ENCODE measurements at regions not wholly inside any gene's neighbourhood (a gene's known extent, or its start where the extent isn't known, plus 50 kb on each side); places are given as distances from the start of the nearest gene placed in this dataset.

DNA sequence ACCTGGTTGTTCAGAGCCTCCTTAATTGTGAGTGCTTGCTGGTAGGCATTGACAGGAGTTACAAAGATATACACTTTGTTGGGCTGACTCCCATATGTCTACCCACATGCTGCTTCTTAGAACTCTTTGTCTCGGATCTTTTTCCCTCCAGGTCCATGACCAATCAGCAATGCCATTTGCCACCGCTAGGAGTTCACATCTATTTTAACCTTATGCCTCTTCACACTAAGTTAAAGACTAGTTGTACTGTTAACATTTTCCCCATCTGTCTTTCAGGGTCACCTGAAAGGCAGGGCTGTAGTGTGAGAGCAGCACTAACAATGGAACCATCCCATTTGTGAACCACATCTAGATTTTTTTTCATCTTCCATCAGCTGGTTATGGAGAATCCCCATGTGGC, 226.7 kb upstream of the NPY start:
- no peak overlapping the region for H3K27ac Mint-ChIP-seq
- H3K4me1 ChIP-seq (ENCODE audit: control insufficient read depth, insufficient read depth, low read length, poor library complexity, severe bottlenecking), result no peaks in the 10 kb centered on the region
- H3K9me3 ChIP-seq (ENCODE audit: control insufficient read depth in 2 of 2, low read length in 2 of 2), result no peaks in the 10 kb centered on the region
- DNase-seq, result no peak
- no peaks in the 10 kb centered on the region for H3K36me3 ChIP-seq (ENCODE audit: control insufficient read depth, insufficient read depth, low read length)
- H3K9me3 Mint-ChIP-seq, result peaks cover 0 to 1% (median 0%) of the 10 kb centered on the region in 7 donors
- no peak overlapping the region for H3K4me3 ChIP-seq (ENCODE audit: low read depth, low read length)
- H3K27me3 Mint-ChIP-seq, result no peaks in the 10 kb centered on the region
- H3K4me3 Mint-ChIP-seq, result no peak overlapping the region
- H3K27me3 ChIP-seq (ENCODE audit: control insufficient read depth, insufficient read depth, low read length), result peaks cover 10% of the 10 kb centered on the region
- H3K4me1 Mint-ChIP-seq, result peaks cover 0 to 2% (median 0%) of the 10 kb centered on the region in 4 donors
- H3K36me3 Mint-ChIP-seq, result no peaks in the 10 kb centered on the region
- H3K27ac ChIP-seq (ENCODE audit: insufficient read depth, low read length, poor library complexity, severe bottlenecking), result no peak overlapping the region
- no peak for ATAC-seq (ENCODE audit: low read depth in 2 of 2)

- Histone ChIP-seq H3K27ac (ENCODE audit: insufficient read depth, low read length, poor library complexity, severe bottlenecking) (no peak overlapping the region), H3K4me3 (ENCODE audit: low read depth, low read length) (no peak overlapping the region), H3K36me3 (ENCODE audit: control insufficient read depth, insufficient read depth, low read length) (no peaks in the 10 kb centered on the region), H3K27me3 (ENCODE audit: control insufficient read depth, insufficient read depth, low read length) (peaks cover 4% of the 10 kb centered on the region), H3K4me1 (ENCODE audit: control insufficient read depth, insufficient read depth, low read length, poor library complexity, severe bottlenecking) (no peaks in the 10 kb centered on the region), H3K9me3 (ENCODE audit: control insufficient read depth in 2 of 2, low read length in 2 of 2) (no peaks in the 10 kb centered on the region)
- no peaks in the 10 kb centered on the region for H3K4me1 Mint-ChIP-seq
- H3K36me3 Mint-ChIP-seq, result no peaks in the 10 kb centered on the region
- H3K4me3 Mint-ChIP-seq, result no peak overlapping the region
- ATAC-seq (ENCODE audit: low read depth in 2 of 2), result no peak
- DNase-seq, result no peak
- peaks cover 0 to 2% (median 0%) of the 10 kb centered on the region in 7 donors for H3K9me3 Mint-ChIP-seq
- no peaks in the 10 kb centered on the region for H3K27me3 Mint-ChIP-seq
- H3K27ac Mint-ChIP-seq, result no peak overlapping the region
Measured at GRCh38 chr7:24058953-24059352, 225.0 kb upstream of the NPY start.

- no peak for ATAC-seq (ENCODE audit: low read depth in 2 of 2)
- H3K27me3 Mint-ChIP-seq, result no peaks in the 10 kb centered on the region
- H3K36me3 Mint-ChIP-seq, result no peaks in the 10 kb centered on the region
- Histone ChIP-seq H3K27me3 (ENCODE audit: control insufficient read depth, insufficient read depth, low read length) (peaks cover 4% of the 10 kb centered on the region), H3K4me1 (ENCODE audit: control insufficient read depth, insufficient read depth, low read length, poor library complexity, severe bottlenecking) (no peaks in the 10 kb centered on the region), H3K27ac (ENCODE audit: insufficient read depth, low read length, poor library complexity, severe bottlenecking) (no peak overlapping the region), H3K36me3 (ENCODE audit: control insufficient read depth, insufficient read depth, low read length) (no peaks in the 10 kb centered on the region), H3K4me3 (ENCODE audit: low read depth, low read length) (no peak overlapping the region), H3K9me3 (ENCODE audit: control insufficient read depth in 2 of 2, low read length in 2 of 2) (no peaks in the 10 kb centered on the region)
- no peak overlapping the region for H3K4me3 Mint-ChIP-seq
- H3K4me1 Mint-ChIP-seq, result no peaks in the 10 kb centered on the region
- H3K9me3 Mint-ChIP-seq, result peaks cover 0 to 3% (median 0%) of the 10 kb centered on the region in 7 donors
- no peak overlapping the region for H3K27ac Mint-ChIP-seq
- no peak for DNase-seq
Measured at GRCh38 chr7:24059775-24060174, 224.2 kb upstream of the NPY start.

GRCh38 chr7:24063721-24064120, 220.3 kb upstream of the NPY start:
- H3K4me3 Mint-ChIP-seq, result no peak overlapping the region
- ATAC-seq (ENCODE audit: low read depth in 2 of 2) (no peak), DNase-seq (no peak)
- no peak overlapping the region for H3K27ac ChIP-seq (ENCODE audit: insufficient read depth, low read length, poor library complexity, severe bottlenecking)
- no peak overlapping the region for H3K4me3 ChIP-seq (ENCODE audit: low read depth, low read length)
- no peaks in the 10 kb centered on the region for H3K9me3 ChIP-seq (ENCODE audit: control insufficient read depth in 2 of 2, low read length in 2 of 2)
- H3K4me1 ChIP-seq (ENCODE audit: control insufficient read depth, insufficient read depth, low read length, poor library complexity, severe bottlenecking), result no peaks in the 10 kb centered on the region
- H3K36me3 Mint-ChIP-seq, result no peaks in the 10 kb centered on the region
- no peaks in the 10 kb centered on the region for H3K36me3 ChIP-seq (ENCODE audit: control insufficient read depth, insufficient read depth, low read length)
- H3K27me3 Mint-ChIP-seq, result no peaks in the 10 kb centered on the region
- no peaks in the 10 kb centered on the region for H3K27me3 ChIP-seq (ENCODE audit: control insufficient read depth, insufficient read depth, low read length)
- peaks cover 0 to 3% (median 0%) of the 10 kb centered on the region in 7 donors for H3K9me3 Mint-ChIP-seq
- H3K27ac Mint-ChIP-seq, result no peak overlapping the region
- H3K4me1 Mint-ChIP-seq, result no peaks in the 10 kb centered on the region

DNA sequence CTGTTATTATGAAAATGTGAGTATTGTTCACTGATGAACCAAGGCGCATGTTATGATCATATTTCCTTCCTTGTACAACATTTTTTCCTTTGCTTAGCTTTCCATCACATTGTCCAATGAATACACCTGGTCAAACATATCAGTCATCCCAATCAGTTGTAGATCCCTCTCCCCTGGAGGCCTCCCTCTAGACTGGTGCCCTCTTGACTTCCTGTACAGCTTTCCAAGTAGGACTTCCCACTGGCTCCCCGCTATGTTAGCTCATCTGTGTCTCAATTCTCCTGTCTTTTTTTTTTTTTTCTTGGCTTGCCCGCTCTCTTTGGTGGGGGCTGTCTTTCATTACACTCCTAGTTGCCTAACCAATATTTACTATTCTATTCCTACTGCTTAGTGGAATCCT, 214.2 kb upstream of the NPY start:
- Mint-ChIP-seq H3K27ac (no peak overlapping the region), H3K4me3 (no peak overlapping the region), H3K36me3 (no peaks in the 10 kb centered on the region), H3K27me3 (no peaks in the 10 kb centered on the region), H3K9me3 (peaks cover 0 to 2% (median 0%) of the 10 kb centered on the region in 7 donors), H3K4me1 (peaks cover 0 to 2% (median under 1%) of the 10 kb centered on the region in 4 donors)
- Histone ChIP-seq H3K4me3 (ENCODE audit: low read depth, low read length) (no peak overlapping the region), H3K9me3 (ENCODE audit: control insufficient read depth in 2 of 2, low read length in 2 of 2) (no peaks in the 10 kb centered on the region), H3K27me3 (ENCODE audit: control insufficient read depth, insufficient read depth, low read length) (no peaks in the 10 kb centered on the region), H3K36me3 (ENCODE audit: control insufficient read depth, insufficient read depth, low read length) (no peaks in the 10 kb centered on the region), H3K27ac (ENCODE audit: insufficient read depth, low read length, poor library complexity, severe bottlenecking) (no peak overlapping the region), H3K4me1 (ENCODE audit: control insufficient read depth, insufficient read depth, low read length, poor library complexity, severe bottlenecking) (no peaks in the 10 kb centered on the region)
- DNase-seq (no peak), ATAC-seq (ENCODE audit: low read depth in 2 of 2) (no peak)

GRCh38 chr7:24073651-24074420, 210.2 kb upstream of the NPY start:
- peak overlapping the region in 1 of 3 donors; percentile 44 for H3K27ac Mint-ChIP-seq
- DNase-seq (no peak), ATAC-seq (ENCODE audit: low read depth in 2 of 2) (no peak)
- H3K4me3 Mint-ChIP-seq, result no peak overlapping the region
- Histone ChIP-seq H3K4me1 (ENCODE audit: control insufficient read depth, insufficient read depth, low read length, poor library complexity, severe bottlenecking) (no peaks in the 10 kb centered on the region), H3K27ac (ENCODE audit: insufficient read depth, low read length, poor library complexity, severe bottlenecking) (no peak overlapping the region), H3K4me3 (ENCODE audit: low read depth, low read length) (no peak overlapping the region), H3K9me3 (ENCODE audit: control insufficient read depth in 2 of 2, low read length in 2 of 2) (no peaks in the 10 kb centered on the region), H3K27me3 (ENCODE audit: control insufficient read depth, insufficient read depth, low read length) (no peaks in the 10 kb centered on the region), H3K36me3 (ENCODE audit: control insufficient read depth, insufficient read depth, low read length) (no peaks in the 10 kb centered on the region)
- peaks cover 0 to 2% (median 0%) of the 10 kb centered on the region in 7 donors for H3K9me3 Mint-ChIP-seq
- no peaks in the 10 kb centered on the region for H3K27me3 Mint-ChIP-seq
- H3K4me1 Mint-ChIP-seq, result peaks cover 4 to 6% (median 5%) of the 10 kb centered on the region in 4 donors
- H3K36me3 Mint-ChIP-seq, result no peaks in the 10 kb centered on the region

DNA sequence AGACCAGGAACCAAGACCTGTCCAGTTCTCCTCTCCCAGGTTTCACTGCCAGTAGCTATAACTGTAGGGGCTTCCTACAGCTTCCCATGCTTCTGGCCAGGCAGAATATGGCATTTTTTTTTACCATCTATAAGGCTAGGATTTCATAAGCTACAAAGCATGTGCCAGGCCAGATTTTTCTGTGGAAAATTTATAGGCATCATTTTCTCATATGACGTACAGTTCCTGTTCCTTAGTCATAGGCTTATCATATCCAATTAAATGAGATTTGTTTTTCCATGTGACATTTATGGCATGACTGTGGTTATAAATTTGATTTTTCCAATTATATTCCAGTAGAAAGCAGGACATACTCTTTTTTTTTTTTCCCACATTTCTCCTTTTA, 208.6 kb upstream of the NPY start:
- ATAC-seq (ENCODE audit: low read depth in 2 of 2) (no peak), DNase-seq (no peak)
- H3K4me3 Mint-ChIP-seq, result peak overlapping the region in 1 of 4 donors; percentile 23
- Histone ChIP-seq H3K27ac (ENCODE audit: insufficient read depth, low read length, poor library complexity, severe bottlenecking) (no peak overlapping the region), H3K9me3 (ENCODE audit: control insufficient read depth in 2 of 2, low read length in 2 of 2) (no peaks in the 10 kb centered on the region), H3K4me1 (ENCODE audit: control insufficient read depth, insufficient read depth, low read length, poor library complexity, severe bottlenecking) (no peaks in the 10 kb centered on the region), H3K4me3 (ENCODE audit: low read depth, low read length) (no peak overlapping the region), H3K36me3 (ENCODE audit: control insufficient read depth, insufficient read depth, low read length) (no peaks in the 10 kb centered on the region), H3K27me3 (ENCODE audit: control insufficient read depth, insufficient read depth, low read length) (no peaks in the 10 kb centered on the region)
- no peaks in the 10 kb centered on the region for H3K27me3 Mint-ChIP-seq
- H3K9me3 Mint-ChIP-seq, result peaks cover 0 to 2% (median 0%) of the 10 kb centered on the region in 7 donors
- H3K27ac Mint-ChIP-seq, result no peak overlapping the region
- peaks cover 4 to 6% (median 5%) of the 10 kb centered on the region in 4 donors for H3K4me1 Mint-ChIP-seq
- H3K36me3 Mint-ChIP-seq, result no peaks in the 10 kb centered on the region

GRCh38 chr7:24082826-24083225, 201.2 kb upstream of the NPY start:
- ATAC-seq (ENCODE audit: low read depth in 2 of 2) (no peak), DNase-seq (no peak)
- Histone ChIP-seq H3K4me1 (ENCODE audit: control insufficient read depth, insufficient read depth, low read length, poor library complexity, severe bottlenecking) (no peaks in the 10 kb centered on the region), H3K27ac (ENCODE audit: insufficient read depth, low read length, poor library complexity, severe bottlenecking) (no peak overlapping the region), H3K36me3 (ENCODE audit: control insufficient read depth, insufficient read depth, low read length) (no peaks in the 10 kb centered on the region), H3K4me3 (ENCODE audit: low read depth, low read length) (no peak overlapping the region), H3K27me3 (ENCODE audit: control insufficient read depth, insufficient read depth, low read length) (no peaks in the 10 kb centered on the region), H3K9me3 (ENCODE audit: control insufficient read depth in 2 of 2, low read length in 2 of 2) (peaks cover 3 to 6% of the 10 kb centered on the region in 2 experiments)
- H3K36me3 Mint-ChIP-seq, result no peaks in the 10 kb centered on the region
- H3K27me3 Mint-ChIP-seq, result no peaks in the 10 kb centered on the region
- no peaks in the 10 kb centered on the region for H3K4me1 Mint-ChIP-seq
- no peak overlapping the region for H3K4me3 Mint-ChIP-seq
- H3K9me3 Mint-ChIP-seq, result peaks cover 0 to 12% (median 6%) of the 10 kb centered on the region in 7 donors
- no peak overlapping the region for H3K27ac Mint-ChIP-seq
